ENCODE measurements at regions not wholly inside any gene's neighbourhood (a gene's known extent, or its start where the extent isn't known, plus 50 kb on each side); places are given as distances from the start of the nearest gene placed in this dataset.

GRCh38 chr5:58246461-58246944 is 213.4 kb downstream of the PLK2 start:
- DNase-seq, result no peak

GRCh38 chr5:58245476-58245840 is 214.4 kb downstream of the PLK2 start:
- no peak for DNase-seq

GRCh38 chr5:58244819-58245475 is 214.9 kb downstream of the PLK2 start:
- no peak for DNase-seq

- DNase-seq, result no peak
Measured at GRCh38 chr5:58241389-58241788, 218.5 kb downstream of the PLK2 start.

- no peak for DNase-seq
Measured at GRCh38 chr5:58240322-58240721, 219.6 kb downstream of the PLK2 start.

GRCh38 chr5:58239731-58240130 is 220.2 kb downstream of the PLK2 start:
- DNase-seq, result no peak

- DNase-seq, result peak in 1 of 5 donors; percentile 1
Measured at GRCh38 chr5:58239045-58239444, 220.8 kb downstream of the PLK2 start.

GRCh38 chr5:58236498-58236897 is 223.4 kb downstream of the PLK2 start:
- DNase-seq, result no peak

GRCh38 chr5:58235299-58235698 is 224.6 kb downstream of the PLK2 start:
- no peak for DNase-seq

- no peak for DNase-seq
Measured at GRCh38 chr5:58232130-58232529, 227.8 kb downstream of the PLK2 start.

GRCh38 chr5:58231041-58231440 is 228.8 kb downstream of the PLK2 start:
- DNase-seq, result no peak

- no peak for DNase-seq
Measured at GRCh38 chr5:58228896-58229295, 231.0 kb downstream of the PLK2 start.

GRCh38 chr5:58227858-58228257 is 232.0 kb downstream of the PLK2 start:
- DNase-seq, result no peak

- no peak for DNase-seq
Measured at GRCh38 chr5:58224661-58225060, 235.2 kb downstream of the PLK2 start.

- DNase-seq, result no peak
Measured at GRCh38 chr5:58224221-58224620, 235.7 kb downstream of the PLK2 start.

GRCh38 chr5:58215364-58215763 is 244.5 kb downstream of the PLK2 start:
- DNase-seq, result no peak

- DNase-seq, result no peak
Measured at GRCh38 chr5:58211441-58211840, 248.4 kb downstream of the PLK2 start.

- no peak for DNase-seq
Measured at GRCh38 chr5:58208674-58209073, 251.2 kb downstream of the PLK2 start.

GRCh38 chr5:58207076-58207475 is 252.8 kb downstream of the PLK2 start:
- no peak for DNase-seq

GRCh38 chr5:58204966-58205365 is 254.9 kb downstream of the PLK2 start:
- DNase-seq, result no peak

- no peak for DNase-seq
Measured at GRCh38 chr5:58202941-58203444, 256.9 kb downstream of the PLK2 start.

- no peak for DNase-seq
Measured at GRCh38 chr5:58201922-58202648, 257.8 kb downstream of the PLK2 start.

- no peak for DNase-seq
Measured at GRCh38 chr5:58200451-58200850, 259.4 kb downstream of the PLK2 start.

- no peak for DNase-seq
Measured at GRCh38 chr5:58199087-58199486, 260.8 kb downstream of the PLK2 start.

Measured in T-helper 1 cell (primary cell).